GF-D8 (cell line): ENCODE measurements at regions not wholly inside any gene's neighbourhood (a gene's known extent, or its start where the extent isn't known, plus 50 kb on each side); places are given as distances from the start of the nearest gene placed in this dataset.

ENCODE experiments used
- DNase-seq: peaks from one replicate; lab custom pipeline; 2025; lab: John Stamatoyannopoulos, UW

- DNase-seq = no peak
These were observed 103.8 kb upstream of the CCDC150 start for GRCh38 chr2:196535742-196536141.

- no peak for DNase-seq
These were observed 102.2 kb upstream of the CCDC150 start for GRCh38 chr2:196537311-196537710.

GRCh38 chr2:196538189-196538588 lies 101.3 kb upstream of the CCDC150 start:
- DNase-seq = no peak

GRCh38 chr2:196538646-196539045 lies 100.9 kb upstream of the CCDC150 start:
- no peak for DNase-seq

- no peak for DNase-seq
These were observed 94.5 kb upstream of the CCDC150 start for GRCh38 chr2:196544906-196545433.

GRCh38 chr2:196546151-196546919 lies 93.2 kb upstream of the CCDC150 start:
- DNase-seq = no peak

GRCh38 chr2:196549052-196549451 lies 90.5 kb upstream of the CCDC150 start:
- DNase-seq = no peak

- DNase-seq = no peak
These were observed 88.5 kb upstream of the CCDC150 start for GRCh38 chr2:196551014-196551413.

GRCh38 chr2:196555161-196555560 lies 84.4 kb upstream of the CCDC150 start:
- no peak for DNase-seq

- no peak for DNase-seq
These were observed 83.8 kb upstream of the CCDC150 start for GRCh38 chr2:196555726-196556125.

GRCh38 chr2:196558497-196558896 lies 81.0 kb upstream of the CCDC150 start:
- DNase-seq = no peak

- no peak for DNase-seq
These were observed 75.6 kb upstream of the CCDC150 start for GRCh38 chr2:196563876-196564275.

- DNase-seq = no peak
These were observed 74.3 kb upstream of the CCDC150 start for GRCh38 chr2:196565106-196565765.

GRCh38 chr2:196565982-196566381 lies 73.5 kb upstream of the CCDC150 start:
- no peak for DNase-seq

- DNase-seq = no peak
These were observed 72.4 kb upstream of the CCDC150 start for GRCh38 chr2:196566961-196567666.

- no peak for DNase-seq
These were observed 71.0 kb upstream of the CCDC150 start for GRCh38 chr2:196568506-196568905.

GRCh38 chr2:196584903-196585302 lies 54.6 kb upstream of the CCDC150 start:
- DNase-seq = no peak

GRCh38 chr2:196586511-196586991 lies 53.0 kb upstream of the CCDC150 start:
- DNase-seq = no peak

GRCh38 chr2:196587056-196587455 lies 52.5 kb upstream of the CCDC150 start:
- no peak for DNase-seq

GRCh38 chr2:196587739-196588138 lies 51.8 kb upstream of the CCDC150 start:
- no peak for DNase-seq

GRCh38 chr2:196589419-196589818 lies 50.1 kb upstream of the CCDC150 start:
- DNase-seq = no peak
